CD4-positive, CD25-positive, alpha-beta regulatory T cell (primary cell): ENCODE measurements at regions not wholly inside any gene's neighbourhood (a gene's known extent, or its start where the extent isn't known, plus 50 kb on each side); places are given as distances from the start of the nearest gene placed in this dataset.

ENCODE experiments used
- ATAC-seq, 2 donors: fragments of 150-1000 bp; cut with Tn5 transposase; one replicate each; pipeline ENCODE4 v1.10.0; 2021; ENCODE audit warnings: low read depth in 2 of 2, moderate number of reproducible peaks in 2 of 2, moderate library complexity in 1 of 2
- DNase-seq, 3 donors: peaks; one replicate each; pipeline versions ENCODE4 v3.0.0 to v3.0.0-alpha.2; 2012 to 2022; ENCODE audit warnings: mixed read lengths in 1 of 3
- H3K27ac ChIP-seq: one replicate; pipeline ENCODE4 v1.7.0; 2013; ENCODE audit warnings: mild to moderate bottlenecking, low read length; ENCODE audit not compliant: insufficient read depth, poor library complexity, severe bottlenecking
- H3K27me3 ChIP-seq: one replicate; pipeline ENCODE4 v1.7.0; 2013; ENCODE audit warnings: low read length; ENCODE audit not compliant: control insufficient read depth, insufficient read depth
- H3K36me3 ChIP-seq: one replicate; pipeline ENCODE4 v1.7.0; 2013; ENCODE audit warnings: mild to moderate bottlenecking, low read length, moderate library complexity; ENCODE audit not compliant: control insufficient read depth, insufficient read depth
- H3K4me1 ChIP-seq: 2 replicates; pipeline ENCODE4 v1.7.0; 2013; ENCODE audit warnings: mild to moderate bottlenecking, low read length; ENCODE audit not compliant: insufficient read depth, control insufficient read depth, poor library complexity, severe bottlenecking
- H3K4me3 ChIP-seq: one replicate; pipeline ENCODE4 v1.7.0; 2013; ENCODE audit warnings: low read depth, mild to moderate bottlenecking, low read length, moderate library complexity
- H3K9me3 ChIP-seq, 2 experiments: 1 replicate in 1 of 2; 2 replicates in 1 of 2; pipeline ENCODE4 v1.7.0; 2013; ENCODE audit warnings: low read length in 2 of 2, mild to moderate bottlenecking in 1 of 2, moderate library complexity in 1 of 2; ENCODE audit not compliant: control insufficient read depth in 2 of 2
- H3K27ac Mint-ChIP-seq, 3 donors: one replicate each; pipeline ENCODE4 v1.8.0; 2020 to 2022; ENCODE audit warnings: mild to moderate bottlenecking in 3 of 3, mixed read lengths in 3 of 3, moderate library complexity in 2 of 3
- H3K27me3 Mint-ChIP-seq: one replicate; pipeline ENCODE4 v1.8.0; 2022; ENCODE audit warnings: mild to moderate bottlenecking, mixed read lengths
- H3K36me3 Mint-ChIP-seq: one replicate; pipeline ENCODE4 v1.8.0; 2020; ENCODE audit warnings: mixed read lengths
- H3K4me1 Mint-ChIP-seq, 4 donors: one replicate each; pipeline ENCODE4 v1.8.0; 2020 to 2022; ENCODE audit warnings: mixed read lengths in 4 of 4, mild to moderate bottlenecking in 1 of 4
- H3K4me3 Mint-ChIP-seq, 4 donors: one replicate each; pipeline ENCODE4 v1.8.0; 2020 to 2022; ENCODE audit warnings: mild to moderate bottlenecking in 4 of 4, mixed read lengths in 4 of 4, moderate library complexity in 3 of 4
- H3K9me3 Mint-ChIP-seq, 7 donors: one replicate each; pipeline ENCODE4 v1.8.0; 2020 to 2022; ENCODE audit warnings: mixed read lengths in 7 of 7, mild to moderate bottlenecking in 3 of 7, moderate library complexity in 2 of 7

GRCh38 chr20:52841003-52841402, 131.2 kb upstream of the TSHZ2 start:
- Mint-ChIP-seq H3K4me1 (peaks cover 0 to 10% (median 2%) of the 10 kb centered on the region in 4 donors), H3K27me3 (peaks cover 7% of the 10 kb centered on the region), H3K9me3 (peaks cover 0 to 2% (median 0%) of the 10 kb centered on the region in 7 donors), H3K27ac (no peak overlapping the region), H3K36me3 (no peaks in the 10 kb centered on the region), H3K4me3 (no peak overlapping the region)
- Histone ChIP-seq H3K4me1 (no peaks in the 10 kb centered on the region), H3K4me3 (no peak overlapping the region), H3K27me3 (peaks cover 2% of the 10 kb centered on the region), H3K36me3 (no peaks in the 10 kb centered on the region), H3K9me3 (no peaks in the 10 kb centered on the region), H3K27ac (no peak overlapping the region)
- DNase-seq (no peak), ATAC-seq (no peak)

GRCh38 chr20:52840041-52840440, 132.1 kb upstream of the TSHZ2 start:
- Histone ChIP-seq H3K9me3 (no peaks in the 10 kb centered on the region), H3K4me3 (no peak overlapping the region), H3K36me3 (no peaks in the 10 kb centered on the region), H3K4me1 (no peaks in the 10 kb centered on the region), H3K27me3 (peaks cover 2% of the 10 kb centered on the region), H3K27ac (no peak overlapping the region)
- no peak overlapping the region for H3K4me3 Mint-ChIP-seq
- H3K27ac Mint-ChIP-seq: no peak overlapping the region
- peaks cover 0 to 4% (median 2%) of the 10 kb centered on the region in 4 donors for H3K4me1 Mint-ChIP-seq
- H3K36me3 Mint-ChIP-seq: no peaks in the 10 kb centered on the region
- peaks cover 0 to 2% (median 0%) of the 10 kb centered on the region in 7 donors for H3K9me3 Mint-ChIP-seq
- peaks cover 7% of the 10 kb centered on the region for H3K27me3 Mint-ChIP-seq
- DNase-seq (no peak), ATAC-seq (no peak)

GRCh38 chr20:52838510-52839241, 133.5 kb upstream of the TSHZ2 start:
- Mint-ChIP-seq H3K36me3 (no peaks in the 10 kb centered on the region), H3K27ac (no peak overlapping the region), H3K4me3 (no peak overlapping the region), H3K27me3 (peaks cover 7% of the 10 kb centered on the region), H3K4me1 (no peaks in the 10 kb centered on the region), H3K9me3 (peaks cover 0 to 5% (median 1%) of the 10 kb centered on the region in 7 donors)
- no peak overlapping the region for H3K4me3 ChIP-seq
- H3K4me1 ChIP-seq: no peaks in the 10 kb centered on the region
- ATAC-seq (no peak), DNase-seq (no peak)
- no peaks in the 10 kb centered on the region for H3K36me3 ChIP-seq
- no peaks in the 10 kb centered on the region for H3K9me3 ChIP-seq
- H3K27me3 ChIP-seq: peaks cover 2% of the 10 kb centered on the region
- H3K27ac ChIP-seq: no peak overlapping the region

GRCh38 chr20:52837378-52837777, 134.8 kb upstream of the TSHZ2 start:
- Histone ChIP-seq H3K4me1 (no peaks in the 10 kb centered on the region), H3K27ac (no peak overlapping the region), H3K36me3 (no peaks in the 10 kb centered on the region), H3K9me3 (no peaks in the 10 kb centered on the region), H3K27me3 (no peaks in the 10 kb centered on the region), H3K4me3 (no peak overlapping the region)
- Mint-ChIP-seq H3K27me3 (peaks cover 7% of the 10 kb centered on the region), H3K9me3 (peaks cover 0 to 8% (median 1%) of the 10 kb centered on the region in 7 donors), H3K27ac (no peak overlapping the region), H3K4me3 (no peak overlapping the region), H3K4me1 (no peaks in the 10 kb centered on the region), H3K36me3 (no peaks in the 10 kb centered on the region)
- ATAC-seq: no peak
- DNase-seq: no peak

GRCh38 chr20:52833901-52834300, 138.3 kb upstream of the TSHZ2 start:
- Histone ChIP-seq H3K4me3 (no peak overlapping the region), H3K27ac (no peak overlapping the region), H3K27me3 (no peaks in the 10 kb centered on the region), H3K9me3 (peaks cover 0 to 8% of the 10 kb centered on the region in 2 experiments), H3K36me3 (no peaks in the 10 kb centered on the region), H3K4me1 (no peaks in the 10 kb centered on the region)
- Mint-ChIP-seq H3K27me3 (peaks cover 21% of the 10 kb centered on the region), H3K4me3 (no peak overlapping the region), H3K36me3 (no peaks in the 10 kb centered on the region), H3K27ac (no peak overlapping the region), H3K9me3 (peaks cover 0 to 8% (median 6%) of the 10 kb centered on the region in 7 donors), H3K4me1 (no peaks in the 10 kb centered on the region)
- no peak for DNase-seq
- ATAC-seq: no peak

GRCh38 chr20:52832151-52832774, 139.9 kb upstream of the TSHZ2 start:
- H3K27me3 Mint-ChIP-seq: peaks cover 17% of the 10 kb centered on the region
- peaks cover 2 to 8% (median 6%) of the 10 kb centered on the region in 7 donors for H3K9me3 Mint-ChIP-seq

GRCh38 chr20:52830598-52830997, 141.6 kb upstream of the TSHZ2 start:
- peaks cover 0 to 8% of the 10 kb centered on the region in 2 experiments for H3K9me3 ChIP-seq
- H3K27me3 ChIP-seq: no peaks in the 10 kb centered on the region
- H3K4me1 Mint-ChIP-seq: no peaks in the 10 kb centered on the region
- peaks cover 17% of the 10 kb centered on the region for H3K27me3 Mint-ChIP-seq
- H3K36me3 ChIP-seq: no peaks in the 10 kb centered on the region
- ATAC-seq (no peak), DNase-seq (no peak)
- no peak overlapping the region for H3K27ac Mint-ChIP-seq
- H3K9me3 Mint-ChIP-seq: peaks cover 2 to 12% (median 7%) of the 10 kb centered on the region in 7 donors
- H3K36me3 Mint-ChIP-seq: no peaks in the 10 kb centered on the region
- no peak overlapping the region for H3K4me3 ChIP-seq
- no peaks in the 10 kb centered on the region for H3K4me1 ChIP-seq
- no peak overlapping the region for H3K4me3 Mint-ChIP-seq
- no peak overlapping the region for H3K27ac ChIP-seq

More at GRCh38 chr20:52832151-52832774, 139.9 kb upstream of the TSHZ2 start:
- no peaks in the 10 kb centered on the region for H3K36me3 ChIP-seq
- Mint-ChIP-seq H3K36me3 (no peaks in the 10 kb centered on the region), H3K4me1 (no peaks in the 10 kb centered on the region), H3K27ac (no peak overlapping the region), H3K4me3 (no peak overlapping the region)
- ATAC-seq (no peak), DNase-seq (no peak)
- no peak overlapping the region for H3K4me3 ChIP-seq
- H3K27me3 ChIP-seq: no peaks in the 10 kb centered on the region
- H3K9me3 ChIP-seq: peaks cover 0 to 8% of the 10 kb centered on the region in 2 experiments
- no peaks in the 10 kb centered on the region for H3K4me1 ChIP-seq
- H3K27ac ChIP-seq: no peak overlapping the region
